GM23248 (cell line): ENCODE measurements at regions not wholly inside any gene's neighbourhood (a gene's known extent, or its start where the extent isn't known, plus 50 kb on each side); places are given as distances from the start of the nearest gene placed in this dataset.

ENCODE experiments used
- DNase-seq: peaks from one replicate; pipeline ENCODE4 v3.0.0-alpha.2; 2015
- H2AFZ ChIP-seq: fragments of 200-600 bp; sonication (generic); 2 replicates; pipeline ENCODE4 v1.6.1; 2016; ENCODE audit warnings: antibody characterized with exemption
- H3F3A ChIP-seq: fragments of 200-600 bp; sonication (generic); 2 replicates; pipeline ENCODE4 v1.6.1; 2016; ENCODE audit warnings: mild to moderate bottlenecking, antibody characterized with exemption, mixed run types; ENCODE audit not compliant: insufficient read depth
- H3K27ac ChIP-seq: fragments of 200-600 bp; sonication (generic); 2 replicates; pipeline ENCODE4 v1.5.1; 2016; ENCODE audit warnings: mild to moderate bottlenecking
- H3K27me3 ChIP-seq: fragments of 200-600 bp; sonication (generic); replicated peaks from 2 replicates; pipeline ENCODE4 v1.6.1; 2016; ENCODE audit warnings: mild to moderate bottlenecking; ENCODE audit not compliant: insufficient read depth
- H3K36me3 ChIP-seq: fragments of 200-600 bp; sonication (generic); 2 replicates; pipeline ENCODE4 v1.6.1; 2016; ENCODE audit warnings: low read depth, mild to moderate bottlenecking
- H3K4me1 ChIP-seq: fragments of 200-600 bp; sonication (generic); 2 replicates; pipeline ENCODE4 v1.6.1; 2016; ENCODE audit warnings: mild to moderate bottlenecking; ENCODE audit not compliant: insufficient read depth
- H3K4me2 ChIP-seq: fragments of 200-600 bp; sonication (generic); one replicate; pipeline ENCODE4 v1.6.1; 2016; ENCODE audit warnings: mild to moderate bottlenecking; ENCODE audit not compliant: unreplicated experiment
- H3K4me3 ChIP-seq: fragments of 200-600 bp; sonication (generic); 2 replicates; pipeline ENCODE4 v1.5.1; 2016; ENCODE audit warnings: mild to moderate bottlenecking
- H3K79me2 ChIP-seq: fragments of 200-600 bp; sonication (generic); 2 replicates; pipeline ENCODE4 v1.6.1; 2016; ENCODE audit warnings: mild to moderate bottlenecking; ENCODE audit not compliant: insufficient read depth
- H3K9ac ChIP-seq: fragments of 200-600 bp; sonication (generic); 2 replicates; pipeline ENCODE4 v1.6.1; 2016; ENCODE audit warnings: mild to moderate bottlenecking
- H3K9me2 ChIP-seq: fragments of 200-600 bp; sonication (generic); 2 replicates; pipeline ENCODE4 v1.6.1; 2016; ENCODE audit warnings: mixed run types, mild to moderate bottlenecking, moderate library complexity; ENCODE audit not compliant: insufficient read depth
- H3K9me3 ChIP-seq: fragments of 200-600 bp; sonication (generic); one replicate; pipeline ENCODE4 v1.6.1; 2017; ENCODE audit warnings: low read depth
- H4K20me1 ChIP-seq: fragments of 200-600 bp; sonication (generic); 2 replicates; pipeline ENCODE4 v1.6.0; 2016; ENCODE audit not compliant: insufficient read depth
- EZH2 ChIP-seq: fragments of 200-600 bp; sonication (generic); IDR thresholded peaks from 2 replicates; pipeline ENCODE4 v1.6.1; 2018; ENCODE audit warnings: antibody characterized with exemption, mild to moderate bottlenecking; ENCODE audit not compliant: insufficient read depth, poor library complexity, severe bottlenecking
- EZH2phosphoT487 ChIP-seq: fragments of 200-600 bp; sonication (generic); IDR thresholded peaks from 2 replicates; pipeline ENCODE4 v1.6.1; 2018; ENCODE audit warnings: antibody characterized with exemption, moderate library complexity, mild to moderate bottlenecking, low read depth; ENCODE audit not compliant: insufficient read depth
- WGBS, 2 experiments: methylation state at CpG; one replicate each; pipeline ENCODE4 v1.1.6; 2015 to 2017; ENCODE audit warnings: low lambda C conversion rate in 2 of 2, low coverage in 1 of 2; ENCODE audit errors: missing lambda C conversion rate in 2 of 2; 5-methylcytosine and 5-hydroxymethylcytosine counted together
- in situ Hi-C: fragments of 300-500 bp; cut with MboI; formaldehyde crosslinking; loops from 2 replicates; pipeline ENCODE4 v1.15.0; 2020

- peak; percentile 92 for DNase-seq
- H3K4me1 ChIP-seq: peaks cover 30% of the 10 kb centered on the region
- H3K4me2 ChIP-seq: peak overlapping the region; percentile 91
- in situ Hi-C loops: no loop called here
- H2AFZ ChIP-seq: peak overlapping the region; percentile 77
- no peaks in the 10 kb centered on the region for H3K9me3 ChIP-seq
- peak overlapping the region; percentile 62 for H3K4me3 ChIP-seq
- 0 to 1% methylated on average over 2 of the region's 2 CpGs for WGBS, 2 experiments
- H3K79me2 ChIP-seq: no peaks in the 10 kb centered on the region
- H3K9ac ChIP-seq: peak overlapping the region; percentile 72
- H3K9me2 ChIP-seq: no peaks in the 10 kb centered on the region
- no peaks in the 10 kb centered on the region for H3K27me3 ChIP-seq
- no peaks in the 10 kb centered on the region for H3K36me3 ChIP-seq
- peak overlapping the region; percentile 92 for H3K27ac ChIP-seq
- H4K20me1 ChIP-seq: no peaks in the 10 kb centered on the region
- peaks cover 34% of the 10 kb centered on the region for H3F3A ChIP-seq
- TF ChIP-seq EZH2phosphoT487 (no peak), EZH2 (no peak)
Observed at GRCh38 chr5:144028636-144029035, 141.8 kb downstream of the YIPF5 start.

- Histone ChIP-seq H3K4me3 (no peak overlapping the region), H3K36me3 (no peaks in the 10 kb centered on the region), H4K20me1 (no peaks in the 10 kb centered on the region), H3K79me2 (no peaks in the 10 kb centered on the region), H3K27me3 (no peaks in the 10 kb centered on the region), H3K9me3 (no peaks in the 10 kb centered on the region), H3K4me2 (no peak overlapping the region), H3F3A (peaks cover 16% of the 10 kb centered on the region), H3K9ac (no peak overlapping the region), H3K27ac (no peak overlapping the region), H3K9me2 (no peaks in the 10 kb centered on the region), H2AFZ (no peak overlapping the region), H3K4me1 (peaks cover 18% of the 10 kb centered on the region)
- TF ChIP-seq EZH2 (no peak), EZH2phosphoT487 (no peak)
- in situ Hi-C loops: no loop called here
- no peak for DNase-seq
- 97 to 99% methylated on average over 5 of the region's 5 CpGs for WGBS, 2 experiments
Observed at GRCh38 chr5:144030904-144031303, 139.6 kb downstream of the YIPF5 start.

- H3K4me2 ChIP-seq: no peak overlapping the region
- TF ChIP-seq EZH2: no peak
- TF ChIP-seq EZH2phosphoT487: no peak
- H3K9me3 ChIP-seq: no peaks in the 10 kb centered on the region
- H3K9me2 ChIP-seq: no peaks in the 10 kb centered on the region
- H3K27me3 ChIP-seq: no peaks in the 10 kb centered on the region
- WGBS, 2 experiments: 21 to 26% methylated on average over 6 of the region's 6 CpGs
- H3K27ac ChIP-seq: no peak overlapping the region
- H4K20me1 ChIP-seq: no peaks in the 10 kb centered on the region
- no peak overlapping the region for H3K4me3 ChIP-seq
- DNase-seq: no peak
- peaks cover 14% of the 10 kb centered on the region for H3F3A ChIP-seq
- no peaks in the 10 kb centered on the region for H3K36me3 ChIP-seq
- H3K9ac ChIP-seq: no peak overlapping the region
- peak overlapping the region; percentile 5; the same call in 1 of the 2 replicates for H2AFZ ChIP-seq
- H3K4me1 ChIP-seq: peaks cover 18% of the 10 kb centered on the region
- no peaks in the 10 kb centered on the region for H3K79me2 ChIP-seq
- in situ Hi-C loops: no loop called here
Observed at GRCh38 chr5:144032375-144032774, 138.1 kb downstream of the YIPF5 start.

GRCh38 chr5:144033486-144033885, 137.0 kb downstream of the YIPF5 start:
- Histone ChIP-seq H3K9ac (no peak overlapping the region), H3K27me3 (no peaks in the 10 kb centered on the region), H4K20me1 (no peaks in the 10 kb centered on the region), H3K27ac (no peak overlapping the region), H3F3A (peaks cover 3% of the 10 kb centered on the region), H2AFZ (no peak overlapping the region), H3K4me1 (peaks cover 7% of the 10 kb centered on the region), H3K4me2 (no peak overlapping the region), H3K9me3 (no peaks in the 10 kb centered on the region), H3K36me3 (no peaks in the 10 kb centered on the region), H3K4me3 (no peak overlapping the region), H3K79me2 (no peaks in the 10 kb centered on the region), H3K9me2 (no peaks in the 10 kb centered on the region)
- TF ChIP-seq EZH2 (no peak), EZH2phosphoT487 (no peak)
- in situ Hi-C loops: no loop called here
- no peak for DNase-seq
- WGBS, 2 experiments: 98% methylated on average over 3 of the region's 3 CpGs

- no peak overlapping the region for H3K4me3 ChIP-seq
- WGBS, 2 experiments: 77 to 84% methylated on average over 4 of the region's 4 CpGs
- no peaks in the 10 kb centered on the region for H3K27me3 ChIP-seq
- H3K4me1 ChIP-seq: no peaks in the 10 kb centered on the region
- no peaks in the 10 kb centered on the region for H3K79me2 ChIP-seq
- H3K4me2 ChIP-seq: no peak overlapping the region
- H3K9me2 ChIP-seq: no peaks in the 10 kb centered on the region
- no peak overlapping the region for H3K27ac ChIP-seq
- no peak for DNase-seq
- no peak overlapping the region for H2AFZ ChIP-seq
- H3K9ac ChIP-seq: no peak overlapping the region
- TF ChIP-seq EZH2 (no peak), EZH2phosphoT487 (no peak)
- no peaks in the 10 kb centered on the region for H4K20me1 ChIP-seq
- in situ Hi-C loops: no loop called here
- H3K9me3 ChIP-seq: no peaks in the 10 kb centered on the region
- H3F3A ChIP-seq: no peaks in the 10 kb centered on the region
- no peaks in the 10 kb centered on the region for H3K36me3 ChIP-seq
Observed at GRCh38 chr5:144035046-144035740, 135.3 kb downstream of the YIPF5 start.
